ENCODE measurements at regions not wholly inside any gene's neighbourhood (a gene's known extent, or its start where the extent isn't known, plus 50 kb on each side); places are given as distances from the start of the nearest gene placed in this dataset.

DNA sequence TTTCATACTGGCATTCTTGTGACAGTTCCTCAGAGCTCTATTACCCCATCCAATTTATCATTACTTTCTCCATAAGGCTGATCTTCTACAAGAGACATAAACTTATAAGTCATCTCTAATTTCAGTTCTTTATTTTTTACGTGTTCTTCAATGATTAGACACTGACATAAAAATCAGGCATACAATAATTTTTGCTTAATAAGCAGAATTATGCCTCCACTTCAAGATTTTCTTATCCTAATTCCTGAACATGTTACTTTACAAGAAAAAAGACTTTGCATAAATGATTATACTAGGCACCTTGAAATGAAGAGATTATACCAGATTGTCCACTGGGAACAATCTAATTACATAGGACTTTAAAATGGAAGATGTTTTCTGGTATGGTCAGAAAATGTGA is 1304.5 kb upstream of the SLC39A10 start:
- FAIRE-seq, result no peak
- no peaks in the 10 kb centered on the region for H3K4me1 ChIP-seq (ENCODE audit: control insufficient read depth in 3 of 3, insufficient read depth in 2 of 3, low read depth in 1 of 3, low read length in 2 of 3)
- 69 to 76% (median 71%) methylated on average over 1 of the region's 1 CpG for WGBS, 3 donors

DNA sequence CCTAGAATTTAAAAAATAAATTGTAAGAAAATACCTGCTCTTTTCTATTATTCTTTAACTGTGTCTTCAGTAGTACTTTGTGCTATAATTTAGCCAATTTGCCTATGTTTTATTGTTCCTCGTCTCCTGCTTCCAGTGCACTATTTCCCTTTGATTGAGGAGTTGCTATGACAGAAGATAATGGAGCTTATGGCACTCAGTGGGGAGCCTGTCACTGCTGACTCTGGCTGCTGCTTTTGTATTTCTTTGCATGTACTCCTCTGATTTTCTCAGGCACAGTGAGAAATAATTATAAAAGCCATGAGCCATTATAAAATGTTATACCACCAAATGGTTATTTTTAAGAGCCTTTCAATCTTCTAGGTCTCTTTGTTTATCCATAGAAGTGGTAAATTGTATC is 1310.8 kb upstream of the SLC39A10 start:
- 9 to 27% (median 27%) methylated on average over 1 of the region's 1 CpG for WGBS, 3 donors
- Histone ChIP-seq H3K4me1 (ENCODE audit: control insufficient read depth in 3 of 3, insufficient read depth in 2 of 3, low read depth in 1 of 3, low read length in 2 of 3) (no peaks in the 10 kb centered on the region), H3K4me3 (ENCODE audit: low read depth in 1 of 3, low read length in 3 of 3) (no peak overlapping the region), H3K27ac (ENCODE audit: low read depth in 1 of 3, low read length in 2 of 3) (no peak overlapping the region), H3K9me3 (ENCODE audit: control insufficient read depth in 2 of 2, insufficient read depth in 1 of 2, low read depth in 1 of 2, low read length in 1 of 2) (no peaks in the 10 kb centered on the region), H3K27me3 (ENCODE audit: control insufficient read depth in 3 of 3, insufficient read depth in 3 of 3, low read length in 3 of 3) (no peaks in the 10 kb centered on the region), H3K36me3 (ENCODE audit: control insufficient read depth in 3 of 3, insufficient read depth in 2 of 3, low read depth in 1 of 3, low read length in 3 of 3) (no peaks in the 10 kb centered on the region)
- FAIRE-seq, result no peak
- no peak for DNase-seq

More for the DNA sequence above, 1304.5 kb upstream of the SLC39A10 start:
- Histone ChIP-seq H3K27me3 (ENCODE audit: control insufficient read depth in 3 of 3, insufficient read depth in 3 of 3, low read length in 3 of 3) (no peaks in the 10 kb centered on the region), H3K27ac (ENCODE audit: low read depth in 1 of 3, low read length in 2 of 3) (no peak overlapping the region), H3K36me3 (ENCODE audit: control insufficient read depth in 3 of 3, insufficient read depth in 2 of 3, low read depth in 1 of 3, low read length in 3 of 3) (no peaks in the 10 kb centered on the region), H3K4me3 (ENCODE audit: low read depth in 1 of 3, low read length in 3 of 3) (no peak overlapping the region), H3K9me3 (ENCODE audit: control insufficient read depth in 2 of 2, insufficient read depth in 1 of 2, low read depth in 1 of 2, low read length in 1 of 2) (peaks cover 0 to 8% of the 10 kb centered on the region in 2 donors)
- no peak for DNase-seq

- WGBS, 3 donors, result 37 to 77% (median 57%) methylated on average over 2 of the region's 2 CpGs
- Histone ChIP-seq H3K27ac (ENCODE audit: low read depth in 1 of 3, low read length in 2 of 3) (no peak overlapping the region), H3K4me1 (ENCODE audit: control insufficient read depth in 3 of 3, insufficient read depth in 2 of 3, low read depth in 1 of 3, low read length in 2 of 3) (no peaks in the 10 kb centered on the region), H3K4me3 (ENCODE audit: low read depth in 1 of 3, low read length in 3 of 3) (no peak overlapping the region), H3K9me3 (ENCODE audit: control insufficient read depth in 2 of 2, insufficient read depth in 1 of 2, low read depth in 1 of 2, low read length in 1 of 2) (no peaks in the 10 kb centered on the region), H3K27me3 (ENCODE audit: control insufficient read depth in 3 of 3, insufficient read depth in 3 of 3, low read length in 3 of 3) (no peaks in the 10 kb centered on the region), H3K36me3 (ENCODE audit: control insufficient read depth in 3 of 3, insufficient read depth in 2 of 3, low read depth in 1 of 3, low read length in 3 of 3) (no peaks in the 10 kb centered on the region)
- DNase-seq (no peak), FAIRE-seq (no peak)
These were observed 1311.7 kb upstream of the SLC39A10 start for GRCh38 chr2:194345347-194345746.

DNA sequence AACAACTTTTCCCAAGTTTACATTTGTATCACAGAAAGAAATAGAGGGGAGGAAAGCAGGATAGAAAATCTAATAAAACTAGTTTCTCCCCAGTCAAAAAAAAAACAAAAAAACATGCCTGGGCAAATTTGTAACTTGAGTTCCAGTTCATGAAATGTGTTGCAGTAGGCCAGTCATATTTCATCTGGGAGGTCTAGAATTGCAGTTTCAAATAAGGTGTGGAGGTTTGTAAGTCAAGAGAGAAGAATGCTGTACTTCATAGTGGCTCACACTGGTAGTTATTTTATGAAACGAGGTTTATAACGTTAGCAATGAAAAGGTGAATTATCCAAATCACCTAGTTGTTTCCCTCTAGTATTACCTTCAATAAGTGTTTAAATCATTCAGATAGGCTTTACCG is 1313.9 kb upstream of the SLC39A10 start:
- Histone ChIP-seq H3K27me3 (ENCODE audit: control insufficient read depth in 3 of 3, insufficient read depth in 3 of 3, low read length in 3 of 3) (no peaks in the 10 kb centered on the region), H3K36me3 (ENCODE audit: control insufficient read depth in 3 of 3, insufficient read depth in 2 of 3, low read depth in 1 of 3, low read length in 3 of 3) (no peaks in the 10 kb centered on the region), H3K27ac (ENCODE audit: low read depth in 1 of 3, low read length in 2 of 3) (no peak overlapping the region), H3K9me3 (ENCODE audit: control insufficient read depth in 2 of 2, insufficient read depth in 1 of 2, low read depth in 1 of 2, low read length in 1 of 2) (no peaks in the 10 kb centered on the region), H3K4me1 (ENCODE audit: control insufficient read depth in 3 of 3, insufficient read depth in 2 of 3, low read depth in 1 of 3, low read length in 2 of 3) (no peaks in the 10 kb centered on the region), H3K4me3 (ENCODE audit: low read depth in 1 of 3, low read length in 3 of 3) (no peak overlapping the region)
- WGBS, 3 donors, result 82 to 86% (median 83%) methylated on average over 3 of the region's 3 CpGs
- no peak for DNase-seq
- FAIRE-seq, result no peak

GRCh38 chr2:194332799-194333490 is 1324.1 kb upstream of the SLC39A10 start:
- whole genome bisulfite sequencing, 3 donors, result 71 to 75% (median 72%) methylated on average over 9 of the region's 9 CpGs
- no peak overlapping the region for H3K4me3 ChIP-seq (ENCODE audit: low read depth in 1 of 3, low read length in 3 of 3)

DNA sequence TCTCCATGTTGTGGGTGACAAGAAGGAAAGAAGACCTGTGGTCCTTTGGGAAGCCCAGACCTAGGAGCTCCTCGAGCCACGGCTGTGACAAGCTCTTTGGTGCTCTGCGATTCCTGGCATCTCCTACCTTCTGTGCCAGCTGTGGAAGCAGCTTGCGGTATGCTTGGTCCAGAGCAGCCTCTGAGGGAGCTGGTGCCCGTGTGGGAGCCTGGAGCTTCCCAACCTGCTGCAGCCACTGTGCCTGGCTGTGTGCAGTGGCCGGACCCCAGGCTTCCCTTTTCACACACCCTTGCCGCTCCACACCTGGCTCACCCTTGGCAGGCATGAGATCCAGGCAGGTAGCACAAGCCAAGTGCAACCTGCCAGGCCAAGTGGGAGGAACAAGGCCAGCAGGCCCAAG is 1328.6 kb upstream of the SLC39A10 start:
- Histone ChIP-seq H3K36me3 (ENCODE audit: control insufficient read depth in 3 of 3, insufficient read depth in 2 of 3, low read depth in 1 of 3, low read length in 3 of 3) (no peaks in the 10 kb centered on the region), H3K4me1 (ENCODE audit: control insufficient read depth in 3 of 3, insufficient read depth in 2 of 3, low read depth in 1 of 3, low read length in 2 of 3) (no peaks in the 10 kb centered on the region), H3K27ac (ENCODE audit: low read depth in 1 of 3, low read length in 2 of 3) (no peak overlapping the region), H3K27me3 (ENCODE audit: control insufficient read depth in 3 of 3, insufficient read depth in 3 of 3, low read length in 3 of 3) (no peaks in the 10 kb centered on the region), H3K4me3 (ENCODE audit: low read depth in 1 of 3, low read length in 3 of 3) (no peak overlapping the region), H3K9me3 (ENCODE audit: control insufficient read depth in 2 of 2, insufficient read depth in 1 of 2, low read depth in 1 of 2, low read length in 1 of 2) (peaks cover 0 to 5% of the 10 kb centered on the region in 2 donors)
- DNase-seq, result no peak
- FAIRE-seq, result no peak
- WGBS, 3 donors, result 84 to 92% (median 90%) methylated on average over 7 of the region's 7 CpGs

More at GRCh38 chr2:194332799-194333490, 1324.1 kb upstream of the SLC39A10 start:
- Histone ChIP-seq H3K36me3 (ENCODE audit: control insufficient read depth in 3 of 3, insufficient read depth in 2 of 3, low read depth in 1 of 3, low read length in 3 of 3) (no peaks in the 10 kb centered on the region), H3K27ac (ENCODE audit: low read depth in 1 of 3, low read length in 2 of 3) (no peak overlapping the region), H3K27me3 (ENCODE audit: control insufficient read depth in 3 of 3, insufficient read depth in 3 of 3, low read length in 3 of 3) (no peaks in the 10 kb centered on the region), H3K4me1 (ENCODE audit: control insufficient read depth in 3 of 3, insufficient read depth in 2 of 3, low read depth in 1 of 3, low read length in 2 of 3) (no peaks in the 10 kb centered on the region), H3K9me3 (ENCODE audit: control insufficient read depth in 2 of 2, insufficient read depth in 1 of 2, low read depth in 1 of 2, low read length in 1 of 2) (peaks cover 0 to 5% of the 10 kb centered on the region in 2 donors)
- no peak for FAIRE-seq
- no peak for DNase-seq

GRCh38 chr2:194327196-194327888 is 1329.7 kb upstream of the SLC39A10 start:
- H3K4me3 ChIP-seq (ENCODE audit: low read depth in 1 of 3, low read length in 3 of 3), result no peak overlapping the region
- peaks cover 0 to 5% of the 10 kb centered on the region in 2 donors for H3K9me3 ChIP-seq (ENCODE audit: control insufficient read depth in 2 of 2, insufficient read depth in 1 of 2, low read depth in 1 of 2, low read length in 1 of 2)
- no peaks in the 10 kb centered on the region for H3K36me3 ChIP-seq (ENCODE audit: control insufficient read depth in 3 of 3, insufficient read depth in 2 of 3, low read depth in 1 of 3, low read length in 3 of 3)
- H3K4me1 ChIP-seq (ENCODE audit: control insufficient read depth in 3 of 3, insufficient read depth in 2 of 3, low read depth in 1 of 3, low read length in 2 of 3), result no peaks in the 10 kb centered on the region
- no peak overlapping the region for H3K27ac ChIP-seq (ENCODE audit: low read depth in 1 of 3, low read length in 2 of 3)
- no peaks in the 10 kb centered on the region for H3K27me3 ChIP-seq (ENCODE audit: control insufficient read depth in 3 of 3, insufficient read depth in 3 of 3, low read length in 3 of 3)
- FAIRE-seq (no peak), DNase-seq (no peak)
- WGBS, 3 donors, result 90 to 92% (median 91%) methylated on average over 25 of the region's 25 CpGs

GRCh38 chr2:194323740-194324139 is 1333.3 kb upstream of the SLC39A10 start:
- Histone ChIP-seq H3K9me3 (ENCODE audit: control insufficient read depth in 2 of 2, insufficient read depth in 1 of 2, low read depth in 1 of 2, low read length in 1 of 2) (peaks cover 0 to 5% of the 10 kb centered on the region in 2 donors), H3K36me3 (ENCODE audit: control insufficient read depth in 3 of 3, insufficient read depth in 2 of 3, low read depth in 1 of 3, low read length in 3 of 3) (no peaks in the 10 kb centered on the region), H3K27ac (ENCODE audit: low read depth in 1 of 3, low read length in 2 of 3) (no peak overlapping the region), H3K4me3 (ENCODE audit: low read depth in 1 of 3, low read length in 3 of 3) (no peak overlapping the region), H3K27me3 (ENCODE audit: control insufficient read depth in 3 of 3, insufficient read depth in 3 of 3, low read length in 3 of 3) (no peaks in the 10 kb centered on the region), H3K4me1 (ENCODE audit: control insufficient read depth in 3 of 3, insufficient read depth in 2 of 3, low read depth in 1 of 3, low read length in 2 of 3) (no peaks in the 10 kb centered on the region)
- DNase-seq (no peak), FAIRE-seq (no peak)
- WGBS, 3 donors, result 78 to 88% (median 82%) methylated on average over 1 of the region's 1 CpG

Measured in small intestine (tissue), 7 donors.